ENCODE measurements at regions not wholly inside any gene's neighbourhood (a gene's known extent, or its start where the extent isn't known, plus 50 kb on each side); places are given as distances from the start of the nearest gene placed in this dataset.

- Histone ChIP-seq H3K9me3 (ENCODE audit: low read depth, low read length, poor library complexity, severe bottlenecking) (no peaks in the 10 kb centered on the region), H3K4me1 (ENCODE audit: insufficient read depth, low read length, poor library complexity, severe bottlenecking) (no peaks in the 10 kb centered on the region), H3K4me3 (ENCODE audit: low read depth, low read length, poor library complexity, severe bottlenecking) (no peak overlapping the region), H3K27me3 (replicated peaks; ENCODE audit: insufficient read depth, low read depth, low read length, poor library complexity) (no peaks in the 10 kb centered on the region), H3K27ac (ENCODE audit: low read depth, low read length, poor library complexity, severe bottlenecking) (no peak overlapping the region), H3K36me3 (ENCODE audit: insufficient read depth, low read length, poor library complexity, severe bottlenecking) (no peaks in the 10 kb centered on the region)
- TF ChIP-seq, protein P1, sequence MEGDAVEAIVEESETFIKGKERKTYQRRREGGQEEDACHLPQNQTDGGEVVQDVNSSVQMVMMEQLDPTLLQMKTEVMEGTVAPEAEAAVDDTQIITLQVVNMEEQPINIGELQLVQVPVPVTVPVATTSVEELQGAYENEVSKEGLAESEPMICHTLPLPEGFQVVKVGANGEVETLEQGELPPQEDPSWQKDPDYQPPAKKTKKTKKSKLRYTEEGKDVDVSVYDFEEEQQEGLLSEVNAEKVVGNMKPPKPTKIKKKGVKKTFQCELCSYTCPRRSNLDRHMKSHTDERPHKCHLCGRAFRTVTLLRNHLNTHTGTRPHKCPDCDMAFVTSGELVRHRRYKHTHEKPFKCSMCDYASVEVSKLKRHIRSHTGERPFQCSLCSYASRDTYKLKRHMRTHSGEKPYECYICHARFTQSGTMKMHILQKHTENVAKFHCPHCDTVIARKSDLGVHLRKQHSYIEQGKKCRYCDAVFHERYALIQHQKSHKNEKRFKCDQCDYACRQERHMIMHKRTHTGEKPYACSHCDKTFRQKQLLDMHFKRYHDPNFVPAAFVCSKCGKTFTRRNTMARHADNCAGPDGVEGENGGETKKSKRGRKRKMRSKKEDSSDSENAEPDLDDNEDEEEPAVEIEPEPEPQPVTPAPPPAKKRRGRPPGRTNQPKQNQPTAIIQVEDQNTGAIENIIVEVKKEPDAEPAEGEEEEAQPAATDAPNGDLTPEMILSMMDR (conservative IDR thresholded peaks at IDR 0.05; ENCODE audit: low read depth, low read length): no peak
- TF ChIP-seq EZH2 (IDR thresholded peaks at IDR 0.05; ENCODE audit: borderline replicate concordance, low read depth, low read length, poor library complexity, severe bottlenecking): no peak
- CTCF ChIA-PET: no interaction called here
- POLR2A ChIA-PET (ENCODE audit: low non-redundant PET): no interaction called here
- no peak for DNase-seq (ENCODE audit: low spot score)
- intact Hi-C loops (cut with micrococcal nuclease; ENCODE audit: unreplicated experiment): no loop called here
- BruUV-seq (replicated peaks): no TSS peak
Measured at GRCh38 chr4:133389029-133389428, 239.9 kb downstream of the PCDH10 start.

GRCh38 chr4:133385161-133385954 is 236.3 kb downstream of the PCDH10 start:
- Histone ChIP-seq H3K27me3 (replicated peaks; ENCODE audit: insufficient read depth, low read depth, low read length, poor library complexity) (no peaks in the 10 kb centered on the region), H3K9me3 (ENCODE audit: low read depth, low read length, poor library complexity, severe bottlenecking) (no peaks in the 10 kb centered on the region), H3K4me1 (ENCODE audit: insufficient read depth, low read length, poor library complexity, severe bottlenecking) (no peaks in the 10 kb centered on the region), H3K36me3 (ENCODE audit: insufficient read depth, low read length, poor library complexity, severe bottlenecking) (no peaks in the 10 kb centered on the region), H3K4me3 (ENCODE audit: low read depth, low read length, poor library complexity, severe bottlenecking) (no peak overlapping the region), H3K27ac (ENCODE audit: low read depth, low read length, poor library complexity, severe bottlenecking) (no peak overlapping the region)
- no peak for TF ChIP-seq EZH2 (IDR thresholded peaks at IDR 0.05; ENCODE audit: borderline replicate concordance, low read depth, low read length, poor library complexity, severe bottlenecking)
- TF ChIP-seq, protein P1 (conservative IDR thresholded peaks at IDR 0.05; ENCODE audit: low read depth, low read length): no peak
- no TSS peak for BruUV-seq (replicated peaks)
- intact Hi-C loops (cut with micrococcal nuclease; ENCODE audit: unreplicated experiment): no loop called here
- ChIA-PET POLR2A (ENCODE audit: low non-redundant PET) (no interaction called here), CTCF (no interaction called here)
- no peak for DNase-seq (ENCODE audit: low spot score)

DNA sequence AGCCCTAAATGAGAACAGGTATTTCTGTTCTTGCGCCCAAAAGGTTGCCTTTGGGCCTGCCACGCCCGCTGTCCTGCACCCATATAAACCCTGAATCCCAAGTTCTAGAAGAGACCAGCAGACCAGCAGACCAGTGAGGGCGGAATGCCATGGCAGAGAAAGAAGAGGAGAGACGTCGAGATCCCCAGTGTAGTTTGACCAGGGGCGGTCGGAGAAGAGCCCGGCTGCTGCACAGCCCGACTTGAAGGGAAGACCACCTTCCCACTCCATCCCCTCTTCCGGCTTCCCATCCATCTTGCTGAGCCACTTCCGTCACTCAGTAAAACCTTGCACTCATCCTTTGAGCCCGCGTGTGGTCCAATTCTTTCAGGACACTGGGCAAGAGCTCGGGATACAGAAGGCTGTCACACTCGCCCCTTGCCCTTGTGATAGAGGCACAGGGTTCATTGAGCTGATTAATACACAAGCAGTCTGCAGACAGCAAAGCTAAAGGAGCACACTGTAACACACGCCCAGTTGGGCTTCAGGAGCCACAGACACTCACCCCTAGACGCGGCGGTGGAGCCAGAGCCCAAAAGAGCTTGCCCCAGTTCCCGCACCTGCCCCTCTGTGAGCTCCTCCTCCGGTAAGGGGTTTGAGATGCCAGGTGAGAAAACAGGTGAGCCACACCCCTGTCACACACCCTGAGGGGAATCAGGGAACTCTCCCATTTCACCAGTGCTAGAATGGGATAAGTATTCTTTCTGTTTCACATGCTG is 230.8 kb downstream of the PCDH10 start:
- Histone ChIP-seq H3K36me3 (ENCODE audit: insufficient read depth, low read length, poor library complexity, severe bottlenecking) (no peaks in the 10 kb centered on the region), H3K27me3 (replicated peaks; ENCODE audit: insufficient read depth, low read depth, low read length, poor library complexity) (no peaks in the 10 kb centered on the region), H3K27ac (ENCODE audit: low read depth, low read length, poor library complexity, severe bottlenecking) (no peak overlapping the region), H3K9me3 (ENCODE audit: low read depth, low read length, poor library complexity, severe bottlenecking) (no peaks in the 10 kb centered on the region), H3K4me1 (ENCODE audit: insufficient read depth, low read length, poor library complexity, severe bottlenecking) (no peaks in the 10 kb centered on the region), H3K4me3 (ENCODE audit: low read depth, low read length, poor library complexity, severe bottlenecking) (no peak overlapping the region)
- CTCF ChIA-PET: no interaction called here
- TF ChIP-seq, protein P1 (conservative IDR thresholded peaks at IDR 0.05; ENCODE audit: low read depth, low read length): no peak
- TF ChIP-seq EZH2 (IDR thresholded peaks at IDR 0.05; ENCODE audit: borderline replicate concordance, low read depth, low read length, poor library complexity, severe bottlenecking): no peak
- POLR2A ChIA-PET (ENCODE audit: low non-redundant PET): no interaction called here
- no peak for DNase-seq (ENCODE audit: low spot score)
- BruUV-seq (replicated peaks): no TSS peak
- intact Hi-C loops (cut with micrococcal nuclease; ENCODE audit: unreplicated experiment): no loop called here
